Stimulated activated naive CD4-positive, alpha-beta T cell (primary cell): ENCODE measurements at regions not wholly inside any gene's neighbourhood (a gene's known extent, or its start where the extent isn't known, plus 50 kb on each side); places are given as distances from the start of the nearest gene placed in this dataset.
"Not testable (repeated sequence)": the region's sequence is repeated elsewhere in the genome, so short reads cannot be mapped to it uniquely, and the experiment has no call there.

Experiments
- DNase-seq, 6 experiments: peaks; one replicate each; lab custom pipeline; 2025; lab: John Stamatoyannopoulos, UW

DNA sequence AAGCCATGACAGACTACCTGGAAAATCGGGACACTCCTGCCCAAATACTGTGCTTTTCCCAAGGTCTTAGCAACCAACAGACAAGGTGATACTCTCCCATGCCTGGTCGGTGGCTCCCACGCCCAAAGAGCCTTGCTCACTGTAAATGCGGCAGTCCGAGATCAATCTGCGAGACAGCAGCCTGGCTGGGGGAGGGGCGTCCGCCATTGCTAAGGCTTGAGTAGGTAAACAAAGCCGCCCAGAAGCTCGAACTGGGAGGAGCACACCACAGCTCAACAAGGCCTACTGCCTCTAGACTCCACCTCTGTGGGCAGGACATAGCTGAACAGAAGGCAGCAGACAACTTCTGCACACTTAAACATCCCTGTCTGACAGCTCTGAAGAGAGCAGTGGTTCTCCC lies 272.1 kb upstream of the CCNG1 start:
- DNase-seq, result no peak

DNA sequence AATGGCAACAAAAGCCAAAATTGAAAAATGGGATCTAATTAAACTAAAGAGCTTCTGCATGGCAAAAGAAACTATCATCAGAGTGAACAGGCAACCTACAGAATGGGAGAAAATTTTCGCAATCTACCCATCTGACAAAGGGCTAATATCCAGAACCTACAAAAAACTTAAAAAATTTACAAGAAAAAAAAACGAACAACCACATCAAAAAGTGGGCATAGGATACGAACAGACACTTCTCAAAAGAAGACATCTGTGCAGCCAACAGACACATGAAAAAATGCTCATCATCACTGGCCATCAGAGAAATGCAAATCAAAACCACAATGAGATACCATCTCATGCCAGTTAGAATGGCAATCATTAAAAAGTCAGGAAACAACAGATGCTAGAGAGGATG lies 267.2 kb upstream of the CCNG1 start:
- DNase-seq, result not testable (repeated sequence)

DNA sequence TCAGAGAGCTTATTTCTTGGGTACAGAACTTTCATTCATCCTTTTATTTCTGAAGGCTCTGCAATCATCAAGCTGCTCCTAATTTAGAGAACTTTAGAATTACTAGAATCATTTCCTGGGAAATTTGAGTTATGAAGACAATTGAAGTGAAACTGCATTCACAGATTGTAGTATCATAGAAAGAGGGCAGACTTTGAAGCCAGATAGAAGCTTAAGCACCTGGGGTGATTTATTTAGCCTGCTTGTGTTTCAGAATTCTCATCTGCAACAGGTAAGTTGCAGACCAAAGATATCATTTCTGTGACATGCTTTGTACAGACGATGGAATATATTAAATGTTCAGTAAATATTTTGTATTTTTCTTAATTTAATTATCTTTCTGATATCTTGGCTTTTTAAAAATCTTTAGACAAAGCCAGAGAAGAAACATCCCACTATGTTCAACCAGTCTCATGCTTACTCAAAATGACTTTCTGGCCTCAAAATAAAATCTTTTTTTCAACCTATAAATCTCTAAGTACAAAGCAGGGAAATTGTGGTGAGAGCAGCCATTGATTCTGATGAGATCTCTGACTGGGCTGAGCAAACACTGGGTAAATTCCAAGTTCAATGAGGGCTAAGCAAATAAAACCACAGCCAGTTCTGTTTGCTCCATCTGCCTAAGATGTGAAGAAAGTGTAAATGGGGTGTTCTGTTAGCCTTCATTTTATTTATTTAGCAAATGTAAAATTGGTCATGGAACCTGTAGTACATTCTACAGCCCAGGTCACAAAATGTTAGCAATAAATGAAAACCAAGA lies 264.7 kb upstream of the CCNG1 start:
- DNase-seq, result no peak

DNA sequence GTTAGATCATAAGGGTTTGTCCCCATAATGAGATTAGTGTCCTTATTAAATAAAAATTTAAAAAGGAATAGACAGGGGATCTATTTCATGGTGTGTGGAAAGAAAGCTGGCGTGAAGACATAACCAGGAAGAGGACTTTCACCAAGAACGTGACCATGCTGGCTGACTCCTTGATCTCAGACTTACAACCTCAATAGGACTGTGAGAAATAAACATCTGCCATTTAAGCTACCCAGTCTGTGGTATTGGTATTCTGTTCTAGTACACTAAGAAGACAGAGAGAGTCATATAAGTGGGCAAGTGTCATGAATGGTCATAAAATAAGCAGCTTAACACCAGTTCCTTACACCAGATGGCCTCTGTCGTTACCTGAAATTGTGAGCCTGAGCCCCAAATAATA lies 259.4 kb upstream of the CCNG1 start:
- no peak for DNase-seq

DNA sequence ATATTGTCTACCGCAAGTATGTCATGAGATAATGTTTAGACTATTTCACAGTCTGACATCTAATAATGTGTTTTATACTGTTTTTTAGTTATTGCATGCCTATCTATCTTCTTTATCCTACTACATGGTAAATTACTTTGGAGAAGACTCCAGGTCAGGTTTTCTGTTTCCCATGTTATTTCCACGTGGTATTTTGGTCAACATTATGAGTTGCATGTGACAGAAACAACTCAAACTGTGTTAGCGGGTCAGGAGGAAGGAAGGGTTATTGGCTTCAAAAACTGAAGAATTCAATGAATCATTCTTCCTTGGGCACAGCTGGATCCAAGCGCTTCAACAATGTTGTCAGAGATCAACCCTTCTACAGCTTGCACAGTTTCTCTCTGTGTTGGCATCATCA lies 252.1 kb upstream of the CCNG1 start:
- DNase-seq, result no peak

DNA sequence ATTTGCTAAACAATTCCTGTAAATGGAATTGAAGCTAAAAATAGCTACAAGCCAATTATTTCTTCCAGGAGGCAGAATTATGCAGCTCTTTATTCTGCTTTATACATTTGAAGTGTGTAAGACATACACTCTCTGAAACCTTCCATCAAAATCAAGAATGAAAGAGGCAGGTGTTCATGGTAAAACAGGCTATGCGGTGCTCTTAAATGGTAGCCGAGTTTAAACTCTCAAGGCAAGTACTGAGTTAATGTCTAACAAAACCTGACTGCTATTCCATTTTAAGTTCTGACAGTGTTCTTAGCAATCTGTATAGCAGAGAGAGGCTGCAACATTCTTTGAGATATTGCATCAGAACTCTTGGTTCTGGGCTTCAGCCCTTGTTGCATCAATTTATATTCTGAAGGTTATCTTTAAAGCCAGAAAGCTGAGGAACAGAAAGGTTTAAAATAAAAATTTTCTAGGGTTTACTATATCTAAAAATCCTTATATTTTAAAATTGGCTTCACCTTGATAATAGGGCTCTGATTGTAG lies 248.3 kb upstream of the CCNG1 start:
- DNase-seq, result no peak

DNA sequence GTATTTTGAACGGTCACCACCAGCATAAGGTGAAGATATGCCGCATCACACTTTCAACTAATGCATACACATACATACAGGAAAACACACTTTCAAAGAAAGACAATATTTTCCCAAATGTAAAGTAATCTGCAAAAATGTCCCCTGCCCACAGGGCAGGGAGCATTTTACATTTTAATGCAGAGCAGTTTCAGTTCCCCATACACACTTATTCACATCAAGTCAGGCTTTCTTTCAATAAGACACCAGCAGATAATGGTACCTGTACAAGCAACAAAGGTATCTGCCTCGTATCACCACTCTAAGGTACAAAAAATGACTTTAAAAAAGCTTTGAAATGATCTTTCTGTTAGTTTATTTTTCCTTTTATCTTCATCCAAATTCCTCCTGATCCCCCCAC lies 247.1 kb upstream of the CCNG1 start:
- DNase-seq, result no peak

DNA sequence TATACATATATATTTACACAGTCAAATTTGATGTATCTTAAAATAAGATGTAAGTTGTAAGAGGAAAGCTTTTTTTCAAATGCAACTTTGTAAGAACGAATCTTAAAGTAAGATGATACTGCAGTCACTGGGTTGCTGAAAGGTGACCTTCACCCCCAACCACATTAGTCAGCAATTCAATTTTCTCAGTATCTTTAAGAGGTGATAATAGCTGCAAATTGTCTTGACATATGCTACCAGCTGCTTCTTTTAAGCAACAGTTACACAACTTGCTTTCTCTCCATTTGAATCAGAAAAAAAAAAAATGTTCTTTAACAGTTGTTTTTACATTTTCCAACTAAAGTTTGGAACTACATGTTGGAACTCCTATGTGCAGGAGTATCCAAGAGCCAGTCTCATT lies 246.6 kb upstream of the CCNG1 start:
- DNase-seq, result no peak

DNA sequence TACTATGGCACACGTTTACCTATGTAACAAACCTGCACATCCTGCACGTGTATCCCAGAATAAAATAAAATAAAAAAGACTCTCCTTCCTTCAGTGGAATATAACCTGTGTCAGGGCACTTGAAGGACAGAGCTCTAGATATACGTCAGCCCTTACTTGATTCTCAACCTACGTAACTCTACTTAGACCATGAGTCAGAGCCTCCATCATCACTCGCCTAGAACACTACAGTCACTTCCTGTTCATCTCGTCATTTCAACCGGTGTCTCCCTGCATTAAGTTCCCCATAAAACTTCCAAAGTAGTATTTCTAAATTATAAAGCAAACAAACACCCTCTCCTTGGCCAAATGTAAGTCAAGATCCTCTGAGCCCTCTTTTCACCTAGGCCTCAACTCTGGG lies 243.5 kb upstream of the CCNG1 start:
- DNase-seq, result no peak

DNA sequence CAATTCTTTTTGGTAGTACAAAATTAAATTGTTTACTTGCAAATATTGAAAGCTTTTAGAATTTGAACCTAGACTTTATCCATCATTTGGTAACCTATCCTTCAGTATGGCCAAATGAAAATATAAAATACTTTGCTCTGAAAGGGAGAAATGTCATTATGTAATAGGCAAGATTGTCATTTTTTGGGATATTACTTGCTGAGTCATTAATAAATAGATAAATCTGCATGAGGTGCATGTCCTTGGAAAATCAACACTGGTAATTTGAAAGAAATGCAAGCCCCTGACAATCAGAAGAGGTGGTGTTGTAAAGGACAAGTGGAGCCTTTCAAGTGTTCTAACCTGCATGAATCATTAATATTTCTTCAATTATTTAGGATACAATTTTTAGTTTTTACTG lies 231.8 kb upstream of the CCNG1 start:
- no peak for DNase-seq

DNA sequence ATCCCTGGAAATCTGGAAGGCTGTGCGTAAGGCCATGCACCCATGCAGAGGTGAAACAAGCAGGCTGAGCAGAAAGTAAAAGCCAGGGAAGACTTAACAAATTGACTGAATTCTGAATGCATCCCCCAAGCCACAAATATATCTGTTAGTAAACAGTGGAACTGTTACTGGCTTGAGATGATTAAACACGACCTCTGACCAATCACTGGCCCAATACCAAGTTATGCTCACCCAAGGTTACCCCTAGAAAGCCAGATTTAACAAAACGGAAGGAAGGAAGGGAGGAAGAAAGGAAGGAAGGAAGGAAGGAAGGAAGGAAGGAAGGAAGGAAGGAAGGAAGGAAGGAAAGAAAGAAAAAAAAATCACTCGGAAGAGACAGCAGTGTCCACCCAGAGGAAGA lies 215.8 kb upstream of the CCNG1 start:
- DNase-seq, result no peak

DNA sequence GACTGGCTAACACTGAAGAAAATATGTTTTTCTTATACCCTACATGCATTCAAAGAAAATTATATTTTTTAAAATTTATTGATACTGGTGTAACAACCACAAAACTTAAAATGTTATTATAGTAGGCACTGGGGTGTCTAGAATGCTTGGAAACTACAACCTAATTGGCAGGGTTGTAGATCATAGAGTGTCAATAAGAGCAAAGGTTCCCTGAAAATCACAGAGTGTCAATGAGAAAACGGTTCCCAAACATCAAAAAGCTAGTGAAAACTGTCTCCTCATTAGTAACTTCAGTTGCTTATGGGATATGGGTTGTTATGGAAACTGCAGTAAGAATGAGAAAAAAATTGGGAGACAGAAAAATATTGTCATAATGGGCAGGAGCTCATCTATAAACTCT lies 214.4 kb upstream of the CCNG1 start:
- DNase-seq, result no peak

DNA sequence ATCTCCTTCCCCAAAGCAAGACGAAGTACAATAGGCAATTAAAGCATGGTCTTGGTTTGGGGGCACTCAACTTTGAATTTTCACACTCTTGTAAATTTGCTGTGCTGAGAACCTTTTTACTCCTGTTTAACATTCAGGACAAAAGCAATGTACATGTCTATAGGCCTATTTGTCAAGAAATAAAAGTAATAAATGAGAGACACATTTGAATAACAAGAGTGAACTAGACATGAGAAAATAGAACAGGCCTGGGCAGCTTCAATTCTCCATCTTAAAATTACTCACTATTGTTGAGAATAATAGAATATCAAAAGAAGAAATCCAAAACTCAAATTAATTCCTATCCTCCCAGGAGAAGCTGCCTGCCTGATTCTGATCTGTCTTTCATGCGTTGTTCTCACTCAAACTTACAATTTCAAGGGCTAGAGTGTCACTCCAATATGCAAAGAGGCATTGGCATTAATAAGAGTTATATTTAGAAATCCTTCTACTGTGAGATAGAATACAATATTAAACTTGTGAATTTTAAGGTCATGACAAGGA lies 192.9 kb upstream of the CCNG1 start:
- DNase-seq, result no peak

DNA sequence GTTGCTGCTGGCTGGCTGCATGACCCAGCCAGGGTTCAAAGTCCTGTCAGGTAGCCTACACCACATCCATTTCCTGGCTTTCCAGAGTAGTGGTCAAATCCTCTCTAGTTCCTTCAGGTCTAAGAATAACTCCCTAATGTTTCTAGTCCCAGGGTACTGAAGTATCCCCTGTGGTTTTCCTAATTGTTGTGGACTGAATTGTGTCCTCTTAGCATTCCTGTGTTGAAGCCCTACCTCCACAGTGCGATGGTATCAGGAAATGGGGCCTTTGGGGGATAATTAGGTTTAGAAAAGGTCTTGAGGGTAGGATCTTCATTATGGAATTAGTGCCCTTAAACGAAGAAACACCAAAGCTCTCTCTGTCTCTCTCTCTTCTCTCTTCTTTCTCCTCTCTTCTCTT lies 191.8 kb upstream of the CCNG1 start:
- no peak for DNase-seq

DNA sequence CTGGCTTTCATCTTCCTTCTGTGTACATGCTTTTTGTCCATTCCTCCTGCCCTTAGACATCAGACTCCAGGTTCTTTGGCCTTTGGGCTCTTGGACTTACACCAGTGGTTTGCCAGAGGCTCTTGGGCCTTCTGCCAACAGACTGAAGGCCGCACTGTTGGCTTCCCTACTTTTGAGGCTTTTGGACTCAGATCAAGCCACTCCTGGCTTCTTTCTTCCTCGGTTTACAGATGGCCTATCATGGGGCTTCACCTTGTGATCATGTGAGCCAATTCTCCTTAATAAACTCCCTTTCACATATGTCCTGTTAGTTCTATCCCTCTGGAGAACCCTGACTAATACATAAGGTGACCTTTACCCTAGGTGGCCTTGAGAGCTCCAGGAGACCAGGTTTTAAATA lies 189.1 kb upstream of the CCNG1 start:
- no peak for DNase-seq

DNA sequence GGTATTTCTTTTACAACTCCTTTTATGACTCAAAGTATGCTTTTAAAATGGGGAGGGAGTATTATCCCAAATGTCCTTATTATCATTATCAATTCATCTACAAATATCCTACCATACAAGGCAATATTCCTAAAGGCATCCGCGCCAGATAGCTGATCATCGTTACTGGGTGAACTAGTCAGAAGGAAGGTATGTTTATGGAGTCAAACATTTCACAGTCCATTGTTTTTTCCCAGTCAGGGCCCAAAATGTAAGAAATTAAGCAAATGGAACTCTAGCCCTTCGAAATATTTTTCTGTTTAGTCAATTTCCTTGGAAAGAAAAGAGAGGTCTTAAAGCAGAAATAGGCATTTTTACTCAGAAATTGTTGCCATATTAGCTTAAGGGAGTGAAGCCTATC lies 188.5 kb upstream of the CCNG1 start:
- DNase-seq, result no peak

DNA sequence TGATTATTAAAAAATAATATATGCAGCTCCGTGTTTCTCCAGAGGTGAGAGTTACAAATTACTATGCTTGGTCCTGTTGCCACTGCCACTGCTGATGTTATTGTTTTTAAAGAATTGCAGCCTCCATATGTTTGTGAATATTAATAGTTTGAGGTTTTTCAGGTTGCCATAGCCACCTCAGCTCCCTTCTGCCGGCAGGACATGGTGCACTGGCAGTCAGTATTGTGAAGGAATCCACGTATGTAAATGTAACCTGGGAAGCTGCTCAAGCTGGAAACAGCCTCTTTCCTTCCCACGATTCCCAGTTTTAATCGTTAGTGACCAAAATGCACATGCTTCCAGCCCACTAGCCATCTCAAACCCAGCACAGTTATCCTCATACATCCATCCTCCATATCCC lies 184.4 kb upstream of the CCNG1 start:
- DNase-seq, result no peak

DNA sequence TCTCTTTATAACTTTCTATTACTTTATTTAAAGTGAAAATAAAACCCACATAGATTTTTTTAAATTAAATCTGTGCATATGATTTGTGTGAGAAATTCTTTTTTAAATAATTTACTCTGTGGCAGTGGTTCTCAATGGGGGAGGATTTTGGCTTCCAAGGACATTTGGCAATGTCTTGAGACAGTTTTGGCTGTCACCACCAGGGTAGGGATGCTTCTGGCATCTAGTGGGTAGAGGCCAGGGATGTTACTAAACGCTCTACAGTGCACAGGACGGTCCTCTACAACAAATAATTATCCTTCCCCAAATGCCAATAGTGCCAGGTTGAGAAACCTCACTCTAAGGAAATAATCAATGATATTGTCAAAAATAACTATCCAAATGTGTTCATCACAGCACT lies 177.9 kb upstream of the CCNG1 start:
- no peak for DNase-seq

DNA sequence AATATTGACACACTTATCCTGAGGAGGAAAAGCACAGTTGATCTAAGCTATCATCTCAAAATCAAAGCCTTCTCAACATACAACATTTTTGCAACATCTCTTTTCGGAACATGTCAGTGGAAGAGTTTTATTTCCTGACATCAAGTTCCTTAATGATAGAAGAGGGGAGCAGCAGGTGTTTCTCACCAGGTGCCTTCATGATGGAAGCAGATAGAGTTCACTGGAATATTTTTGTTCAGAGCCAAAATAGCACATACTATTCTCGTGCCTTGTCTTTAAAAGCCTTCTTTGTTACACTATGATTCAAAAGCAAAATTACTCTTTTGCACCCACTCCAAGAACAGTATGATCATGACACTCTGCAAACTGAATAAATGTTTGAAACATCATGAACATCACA lies 176.9 kb upstream of the CCNG1 start:
- DNase-seq, result no peak

DNA sequence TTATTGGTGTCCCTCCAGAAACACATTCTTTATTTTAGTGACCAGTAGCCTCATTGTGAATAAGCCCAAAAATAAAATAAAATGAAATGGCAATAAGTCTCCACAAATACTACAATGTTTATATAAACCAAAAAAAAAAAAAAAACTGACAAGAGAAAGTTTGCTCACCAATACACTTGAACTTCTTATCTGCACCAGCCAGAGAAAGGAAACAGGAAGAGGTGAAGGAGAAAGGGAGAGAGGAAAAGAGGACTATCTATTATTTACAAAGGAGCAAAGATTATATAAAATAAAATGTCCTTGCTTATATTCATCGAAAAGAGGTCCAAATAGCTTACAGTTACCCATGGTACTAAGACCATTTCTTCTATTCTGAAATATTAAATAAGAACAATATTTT lies 176.4 kb upstream of the CCNG1 start:
- DNase-seq, result no peak

DNA sequence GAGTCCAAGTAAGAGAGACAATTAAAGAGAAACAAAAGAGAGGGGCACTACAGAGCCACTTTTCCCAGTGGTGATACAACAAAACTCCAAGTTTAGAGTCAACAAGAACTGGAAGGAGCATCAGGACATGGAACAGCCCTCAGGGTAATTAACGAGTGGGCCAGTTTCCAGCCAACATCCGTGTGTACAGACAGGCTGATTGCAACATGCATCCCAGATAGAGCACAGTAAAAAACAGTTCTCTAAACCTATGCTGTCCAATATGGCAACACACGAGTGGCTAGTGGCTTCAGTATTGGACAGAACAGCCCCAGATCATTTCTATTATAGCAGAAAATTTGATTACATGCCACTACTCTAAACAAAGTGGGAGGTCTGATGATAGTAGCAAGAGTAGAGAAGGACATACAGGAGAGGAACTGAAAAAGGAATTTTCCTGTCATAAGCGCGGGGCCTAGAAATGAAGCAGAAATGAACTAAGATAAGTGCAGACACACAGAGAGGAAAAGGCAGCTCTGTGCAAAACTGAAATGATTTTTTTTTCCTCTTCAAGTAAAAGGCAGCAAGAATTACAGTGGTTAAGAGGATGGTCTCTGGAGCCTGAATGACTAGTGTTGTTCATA lies 175.6 kb upstream of the CCNG1 start:
- no peak for DNase-seq

DNA sequence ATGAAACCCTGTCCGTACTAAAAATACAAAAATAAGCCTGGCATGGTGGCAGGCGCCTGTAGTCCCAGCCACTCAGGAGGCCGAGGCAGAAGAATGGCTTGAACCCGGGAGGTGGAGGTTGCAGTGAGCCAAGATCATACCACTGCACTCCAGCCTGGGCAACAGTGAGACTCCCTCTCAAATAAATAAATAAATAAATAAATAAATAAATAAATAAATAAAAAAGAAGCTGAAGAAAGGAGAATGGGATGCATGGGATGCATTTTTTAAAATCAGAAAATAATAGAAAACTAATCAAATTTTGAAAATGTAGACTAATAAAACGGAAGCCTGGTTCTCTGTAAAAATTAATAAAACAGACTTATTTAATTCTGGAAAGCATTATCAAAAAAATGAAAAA lies 171.1 kb upstream of the CCNG1 start:
- not testable (repeated sequence) for DNase-seq

DNA sequence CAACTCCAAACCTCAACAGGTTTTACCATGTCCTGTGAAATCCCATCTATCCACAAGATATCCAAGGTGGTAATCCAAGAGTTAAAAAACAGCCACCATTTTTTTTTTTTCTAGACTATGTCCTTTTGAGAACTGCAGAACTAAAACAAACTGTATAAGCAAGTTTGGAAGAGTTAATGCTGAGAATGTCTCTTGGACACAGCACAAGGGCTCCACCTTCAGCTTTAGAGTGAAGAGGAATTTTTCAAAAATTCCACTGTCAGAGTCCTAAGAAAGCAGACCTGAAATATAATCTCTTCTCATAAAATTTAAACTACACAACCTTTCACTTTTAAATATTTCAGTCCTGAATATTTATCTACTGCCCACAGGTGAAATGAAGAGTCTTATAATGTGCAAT lies 167.8 kb upstream of the CCNG1 start:
- no peak for DNase-seq

DNA sequence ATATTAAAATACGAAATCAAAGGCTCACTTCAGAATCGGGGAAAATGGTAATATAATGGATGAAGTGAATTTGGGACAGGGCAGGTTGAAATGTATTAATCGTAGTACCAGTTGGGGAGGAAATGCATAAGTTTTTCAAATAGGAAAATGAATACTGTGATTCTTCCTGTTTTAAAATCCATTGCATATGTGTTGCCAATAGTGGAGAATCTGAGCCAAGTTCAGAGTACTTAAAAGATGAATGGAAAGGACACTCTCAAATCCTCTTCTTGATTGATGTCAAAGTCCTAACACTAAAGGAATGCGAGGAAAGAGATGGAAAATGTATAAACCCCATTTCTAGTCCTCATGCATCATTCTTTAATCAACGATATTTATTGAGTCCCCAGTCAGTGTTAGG lies 160.9 kb upstream of the CCNG1 start:
- DNase-seq, result no peak
